Skeletal muscle tissue (tissue), 3 donors: ENCODE measurements at regions not wholly inside any gene's neighbourhood (a gene's known extent, or its start where the extent isn't known, plus 50 kb on each side); places are given as distances from the start of the nearest gene placed in this dataset.

ENCODE experiments used
- H3K27ac ChIP-seq: one replicate; pipeline ENCODE4 v1.7.0; 2013; ENCODE audit warnings: mild to moderate bottlenecking, low read depth, low read length, inconsistent platforms
- H3K27me3 ChIP-seq, 3 donors: one replicate each; pipeline ENCODE4 v1.7.0; 2013; ENCODE audit warnings: low read length in 3 of 3; ENCODE audit not compliant: control insufficient read depth in 3 of 3, insufficient read depth in 3 of 3
- H3K36me3 ChIP-seq, 3 donors: one replicate each; pipeline ENCODE4 v1.7.0; 2013; ENCODE audit warnings: low read length in 3 of 3; ENCODE audit not compliant: control insufficient read depth in 3 of 3, insufficient read depth in 3 of 3
- H3K4me1 ChIP-seq, 3 donors: one replicate each; pipeline ENCODE4 v1.7.0; 2013; ENCODE audit warnings: low read length in 3 of 3, mild to moderate bottlenecking in 3 of 3; ENCODE audit not compliant: control insufficient read depth in 3 of 3, insufficient read depth in 3 of 3
- H3K4me3 ChIP-seq, 3 donors: one replicate each; pipeline ENCODE4 v1.7.0; 2013; ENCODE audit warnings: low read length in 3 of 3
- H3K9ac ChIP-seq, 3 donors: one replicate each; pipeline ENCODE4 v1.7.0; 2013; ENCODE audit warnings: low read length in 3 of 3, mild to moderate bottlenecking in 3 of 3, moderate library complexity in 2 of 3, low read depth in 1 of 3
- H3K9me3 ChIP-seq, 3 donors: one replicate each; pipeline ENCODE4 v1.7.0; 2013; ENCODE audit warnings: low read length in 3 of 3; ENCODE audit not compliant: control insufficient read depth in 3 of 3
- donor health status: Osteomylitis.

GRCh38 chrX:20729416-20729815 is 462.7 kb upstream of the RPS6KA3 start:
- Histone ChIP-seq H3K4me1 (no peaks in the 10 kb centered on the region), H3K27ac (no peak overlapping the region), H3K27me3 (no peaks in the 10 kb centered on the region), H3K9me3 (no peaks in the 10 kb centered on the region), H3K4me3 (no peak overlapping the region), H3K36me3 (no peaks in the 10 kb centered on the region), H3K9ac (no peak overlapping the region)

GRCh38 chrX:20727447-20727846 is 460.7 kb upstream of the RPS6KA3 start:
- Histone ChIP-seq H3K4me1 (no peaks in the 10 kb centered on the region), H3K27ac (no peak overlapping the region), H3K9ac (no peak overlapping the region), H3K36me3 (no peaks in the 10 kb centered on the region), H3K9me3 (no peaks in the 10 kb centered on the region), H3K4me3 (no peak overlapping the region), H3K27me3 (no peaks in the 10 kb centered on the region)

GRCh38 chrX:20720954-20721626 is 454.4 kb upstream of the RPS6KA3 start:
- H3K9ac ChIP-seq = no peak overlapping the region
- no peaks in the 10 kb centered on the region for H3K4me1 ChIP-seq
- H3K9me3 ChIP-seq = no peaks in the 10 kb centered on the region
- no peaks in the 10 kb centered on the region for H3K36me3 ChIP-seq
- no peak overlapping the region for H3K27ac ChIP-seq
- H3K27me3 ChIP-seq = no peaks in the 10 kb centered on the region
- H3K4me3 ChIP-seq = no peak overlapping the region

GRCh38 chrX:20718592-20719380 is 452.1 kb upstream of the RPS6KA3 start:
- H3K9ac ChIP-seq = no peak overlapping the region
- no peaks in the 10 kb centered on the region for H3K4me1 ChIP-seq
- H3K27me3 ChIP-seq = no peaks in the 10 kb centered on the region
- no peaks in the 10 kb centered on the region for H3K36me3 ChIP-seq
- H3K27ac ChIP-seq = no peak overlapping the region
- no peaks in the 10 kb centered on the region for H3K9me3 ChIP-seq
- no peak overlapping the region for H3K4me3 ChIP-seq

GRCh38 chrX:20715176-20715575 is 448.5 kb upstream of the RPS6KA3 start:
- Histone ChIP-seq H3K9me3 (no peaks in the 10 kb centered on the region), H3K9ac (no peak overlapping the region), H3K27me3 (no peaks in the 10 kb centered on the region), H3K4me1 (no peaks in the 10 kb centered on the region), H3K4me3 (no peak overlapping the region), H3K27ac (no peak overlapping the region), H3K36me3 (no peaks in the 10 kb centered on the region)

GRCh38 chrX:20712811-20713210 is 446.1 kb upstream of the RPS6KA3 start:
- Histone ChIP-seq H3K27me3 (no peaks in the 10 kb centered on the region), H3K27ac (no peak overlapping the region), H3K9ac (no peak overlapping the region), H3K4me1 (no peaks in the 10 kb centered on the region), H3K4me3 (no peak overlapping the region), H3K9me3 (no peaks in the 10 kb centered on the region), H3K36me3 (no peaks in the 10 kb centered on the region)

GRCh38 chrX:20711366-20711765 is 444.7 kb upstream of the RPS6KA3 start:
- Histone ChIP-seq H3K27me3 (no peaks in the 10 kb centered on the region), H3K36me3 (no peaks in the 10 kb centered on the region), H3K27ac (no peak overlapping the region)

GRCh38 chrX:20693078-20693477 is 426.4 kb upstream of the RPS6KA3 start:
- Histone ChIP-seq H3K27me3 (no peaks in the 10 kb centered on the region), H3K9me3 (no peaks in the 10 kb centered on the region), H3K27ac (no peak overlapping the region), H3K4me1 (no peaks in the 10 kb centered on the region), H3K9ac (no peak overlapping the region), H3K4me3 (no peak overlapping the region), H3K36me3 (no peaks in the 10 kb centered on the region)

More at GRCh38 chrX:20711366-20711765, 444.7 kb upstream of the RPS6KA3 start:
- H3K9me3 ChIP-seq = no peaks in the 10 kb centered on the region
- no peak overlapping the region for H3K9ac ChIP-seq
- no peak overlapping the region for H3K4me3 ChIP-seq
- no peaks in the 10 kb centered on the region for H3K4me1 ChIP-seq

GRCh38 chrX:20686256-20686655 is 419.5 kb upstream of the RPS6KA3 start:
- H3K27me3 ChIP-seq = no peaks in the 10 kb centered on the region
- no peak overlapping the region for H3K4me3 ChIP-seq
- no peaks in the 10 kb centered on the region for H3K36me3 ChIP-seq
- H3K9me3 ChIP-seq = no peaks in the 10 kb centered on the region
- H3K4me1 ChIP-seq = no peaks in the 10 kb centered on the region
- no peak overlapping the region for H3K9ac ChIP-seq
- no peak overlapping the region for H3K27ac ChIP-seq

- no peak overlapping the region for H3K9ac ChIP-seq
- H3K4me3 ChIP-seq = no peak overlapping the region
- no peaks in the 10 kb centered on the region for H3K36me3 ChIP-seq
- H3K9me3 ChIP-seq = no peaks in the 10 kb centered on the region
- no peaks in the 10 kb centered on the region for H3K27me3 ChIP-seq
- no peak overlapping the region for H3K27ac ChIP-seq
- no peaks in the 10 kb centered on the region for H3K4me1 ChIP-seq
Observed at GRCh38 chrX:20685652-20686051, 418.9 kb upstream of the RPS6KA3 start.
